Stimulated activated memory B cell treated with anti-CD40 and anti-IgM and Interleukin-4, amounts not matched to agents 10 μg/mL and 1 μg/mL and 100 μg/mL, for 72 hours (primary cell): ENCODE measurements at regions not wholly inside any gene's neighbourhood (a gene's known extent, or its start where the extent isn't known, plus 50 kb on each side); places are given as distances from the start of the nearest gene placed in this dataset.

Experiments used
- ATAC-seq: fragments of 150-1000 bp; cut with Tn5 transposase; 2 replicates; pipeline ENCODE4 v1.10.0; 2021
- H3K27ac Mint-ChIP-seq: one replicate; pipeline ENCODE4 v1.8.0; 2022; ENCODE audit warnings: mild to moderate bottlenecking, mixed read lengths
- H3K27me3 Mint-ChIP-seq: one replicate; pipeline ENCODE4 v1.8.0; 2022; ENCODE audit warnings: mixed read lengths
- H3K36me3 Mint-ChIP-seq: one replicate; pipeline ENCODE4 v1.8.0; 2022; ENCODE audit warnings: mixed read lengths
- H3K4me1 Mint-ChIP-seq: one replicate; pipeline ENCODE4 v1.8.0; 2022; ENCODE audit warnings: mixed read lengths
- H3K4me3 Mint-ChIP-seq: one replicate; pipeline ENCODE4 v1.8.0; 2022; ENCODE audit warnings: mild to moderate bottlenecking, moderate library complexity, mixed read lengths
- H3K9me3 Mint-ChIP-seq: one replicate; pipeline ENCODE4 v1.8.0; 2022; ENCODE audit warnings: mixed read lengths

GRCh38 chr1:58144698-58145270, 401.7 kb downstream of the OMA1 start:
- Mint-ChIP-seq H3K4me1 (no peaks in the 10 kb centered on the region), H3K27ac (no peak overlapping the region), H3K27me3 (no peaks in the 10 kb centered on the region), H3K36me3 (no peaks in the 10 kb centered on the region), H3K4me3 (no peak overlapping the region), H3K9me3 (peaks cover 10% of the 10 kb centered on the region)
- no peak for ATAC-seq

- no peaks in the 10 kb centered on the region for H3K4me1 Mint-ChIP-seq
- no peak overlapping the region for H3K4me3 Mint-ChIP-seq
- no peaks in the 10 kb centered on the region for H3K36me3 Mint-ChIP-seq
- peaks cover 12% of the 10 kb centered on the region for H3K9me3 Mint-ChIP-seq
- ATAC-seq: no peak
- no peak overlapping the region for H3K27ac Mint-ChIP-seq
- no peaks in the 10 kb centered on the region for H3K27me3 Mint-ChIP-seq
Observed at GRCh38 chr1:58143972-58144697, 402.4 kb downstream of the OMA1 start.

DNA sequence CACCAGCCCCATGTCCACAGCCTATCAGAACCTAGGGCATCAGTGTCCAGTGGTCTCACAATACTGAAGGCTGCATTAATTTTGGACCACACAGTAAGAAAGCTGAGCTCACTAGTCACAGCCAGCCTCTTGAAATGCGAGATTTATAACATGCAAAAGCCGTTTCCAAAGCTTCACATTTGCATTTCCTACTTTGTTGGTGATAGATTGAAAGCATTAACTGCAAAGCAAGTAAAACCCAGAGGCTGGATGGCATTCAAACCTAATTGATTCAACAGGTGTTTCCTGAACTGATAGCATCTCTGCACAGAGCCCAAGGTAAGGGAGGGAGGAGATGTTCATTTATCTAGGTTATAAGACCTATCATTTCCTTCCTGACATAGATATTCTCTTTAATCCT, 410.1 kb downstream of the OMA1 start:
- no peak for ATAC-seq
- Mint-ChIP-seq H3K27me3 (no peaks in the 10 kb centered on the region), H3K4me3 (no peak overlapping the region), H3K4me1 (no peaks in the 10 kb centered on the region), H3K9me3 (peaks cover 22% of the 10 kb centered on the region), H3K36me3 (peaks cover 5% of the 10 kb centered on the region), H3K27ac (no peak overlapping the region)

- H3K36me3 Mint-ChIP-seq: peaks cover 5% of the 10 kb centered on the region
- no peak overlapping the region for H3K27ac Mint-ChIP-seq
- H3K4me1 Mint-ChIP-seq: no peaks in the 10 kb centered on the region
- H3K4me3 Mint-ChIP-seq: no peak overlapping the region
- no peaks in the 10 kb centered on the region for H3K27me3 Mint-ChIP-seq
- ATAC-seq: no peak
- H3K9me3 Mint-ChIP-seq: peaks cover 19% of the 10 kb centered on the region
Observed at GRCh38 chr1:58135821-58136321, 410.7 kb downstream of the OMA1 start.

DNA sequence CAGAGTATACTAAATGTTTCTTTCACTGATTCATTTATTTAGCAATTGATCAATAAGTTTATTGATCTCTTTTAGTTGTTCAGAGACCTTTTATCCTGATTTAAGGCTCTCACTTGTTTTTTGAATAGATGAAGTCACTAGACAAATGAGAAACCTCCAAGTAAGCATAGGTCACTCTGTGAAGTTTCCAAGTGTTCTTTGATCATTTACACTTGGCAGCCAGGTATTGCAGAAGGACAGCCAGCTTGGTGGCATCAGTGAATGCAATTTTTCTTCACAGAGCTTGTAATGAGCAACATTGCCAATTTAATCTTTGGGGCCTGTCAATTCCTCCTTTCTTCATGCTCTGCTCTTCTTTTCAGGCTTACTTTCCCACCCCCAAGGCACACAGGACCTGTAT, 413.0 kb downstream of the OMA1 start:
- no peak for ATAC-seq
- Mint-ChIP-seq H3K4me1 (no peaks in the 10 kb centered on the region), H3K4me3 (no peak overlapping the region), H3K36me3 (peaks cover 5% of the 10 kb centered on the region), H3K27ac (no peak overlapping the region), H3K9me3 (peaks cover 12% of the 10 kb centered on the region), H3K27me3 (no peaks in the 10 kb centered on the region)

GRCh38 chr1:58123051-58123450, 423.5 kb downstream of the OMA1 start:
- Mint-ChIP-seq H3K27me3 (no peaks in the 10 kb centered on the region), H3K9me3 (no peaks in the 10 kb centered on the region), H3K4me1 (no peaks in the 10 kb centered on the region), H3K4me3 (no peak overlapping the region), H3K27ac (no peak overlapping the region), H3K36me3 (no peaks in the 10 kb centered on the region)
- ATAC-seq: peak; percentile 48

DNA sequence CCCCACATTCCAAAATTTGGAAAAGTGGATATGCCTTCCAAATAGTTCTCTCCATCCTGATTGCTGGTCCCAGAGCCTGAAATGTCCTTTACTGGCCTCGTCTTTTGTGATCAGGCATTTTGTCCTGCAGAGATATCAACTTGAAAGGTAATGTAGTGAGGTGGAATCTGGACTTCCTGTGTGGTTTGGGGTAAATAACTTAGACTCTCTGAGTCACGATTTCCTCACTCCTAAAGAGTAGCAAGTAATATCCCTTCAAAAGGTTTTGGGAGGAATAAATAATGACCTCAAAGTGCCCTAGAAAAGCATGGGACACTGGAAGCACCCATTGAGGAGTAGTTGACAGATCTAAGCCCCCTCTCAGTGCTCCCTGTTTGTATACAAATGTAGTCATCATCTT, 426.6 kb downstream of the OMA1 start:
- Mint-ChIP-seq H3K36me3 (no peaks in the 10 kb centered on the region), H3K4me3 (no peak overlapping the region), H3K4me1 (no peaks in the 10 kb centered on the region), H3K27ac (no peak overlapping the region), H3K27me3 (no peaks in the 10 kb centered on the region), H3K9me3 (no peaks in the 10 kb centered on the region)
- ATAC-seq: no peak

DNA sequence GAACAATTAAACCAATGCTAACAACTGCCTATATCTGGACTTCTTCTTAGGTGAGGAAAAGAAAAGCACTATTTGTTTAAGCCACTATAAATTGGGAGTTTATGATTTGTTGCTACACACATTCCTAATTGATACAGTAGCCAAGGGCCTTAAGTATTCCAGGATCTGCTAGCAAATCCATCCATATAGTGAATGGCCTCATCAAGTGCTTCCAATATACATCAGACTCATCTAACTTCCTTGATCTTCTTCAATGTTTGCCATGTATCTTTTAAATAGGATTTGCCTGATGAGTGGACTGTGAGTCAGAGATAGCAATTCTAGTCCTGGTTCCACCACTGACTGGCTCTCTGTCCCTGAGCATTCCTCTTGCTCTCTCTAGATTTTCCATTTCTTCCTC, 430.2 kb downstream of the OMA1 start:
- H3K9me3 Mint-ChIP-seq: peaks cover 3% of the 10 kb centered on the region

GRCh38 chr1:58109646-58110200, 436.8 kb downstream of the OMA1 start:
- H3K27ac Mint-ChIP-seq: no peak overlapping the region

More for the DNA sequence above, 430.2 kb downstream of the OMA1 start:
- peaks cover 4% of the 10 kb centered on the region for H3K36me3 Mint-ChIP-seq
- ATAC-seq: no peak
- no peaks in the 10 kb centered on the region for H3K4me1 Mint-ChIP-seq
- no peak overlapping the region for H3K27ac Mint-ChIP-seq
- H3K4me3 Mint-ChIP-seq: no peak overlapping the region
- peaks cover 9% of the 10 kb centered on the region for H3K27me3 Mint-ChIP-seq

DNA sequence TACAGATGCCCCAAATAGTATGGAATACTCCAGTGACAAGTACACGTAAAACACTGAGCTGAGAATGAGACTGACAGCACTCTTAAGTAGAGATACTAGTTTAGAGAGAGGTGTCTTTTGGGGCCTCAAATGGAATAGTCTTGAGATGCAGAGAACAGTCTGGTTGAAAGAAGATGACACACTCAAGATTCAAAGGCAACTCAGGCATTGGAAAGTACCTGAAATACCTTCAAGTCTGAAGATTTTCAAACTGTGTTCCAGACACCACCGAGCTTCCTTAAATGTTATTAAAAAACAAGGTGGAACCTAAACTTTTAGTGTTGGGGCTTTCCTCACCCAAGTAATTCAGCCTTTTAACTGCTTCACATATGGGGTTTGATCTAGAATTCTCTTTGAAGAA, 437.7 kb downstream of the OMA1 start:
- Mint-ChIP-seq H3K4me1 (peaks cover 43% of the 10 kb centered on the region), H3K27ac (peak overlapping the region; percentile 67)

More at GRCh38 chr1:58109646-58110200, 436.8 kb downstream of the OMA1 start:
- Mint-ChIP-seq H3K4me1 (peaks cover 36% of the 10 kb centered on the region), H3K4me3 (no peak overlapping the region), H3K27me3 (peaks cover 9% of the 10 kb centered on the region), H3K9me3 (peaks cover 2% of the 10 kb centered on the region), H3K36me3 (peaks cover 4% of the 10 kb centered on the region)
- no peak for ATAC-seq

GRCh38 chr1:58107943-58108342, 438.6 kb downstream of the OMA1 start:
- Mint-ChIP-seq H3K27ac (peak overlapping the region; percentile 69), H3K4me3 (no peak overlapping the region), H3K36me3 (peaks cover 3% of the 10 kb centered on the region), H3K27me3 (peaks cover 4% of the 10 kb centered on the region), H3K9me3 (no peaks in the 10 kb centered on the region), H3K4me1 (peaks cover 45% of the 10 kb centered on the region)
- no peak for ATAC-seq

More for the DNA sequence above, 437.7 kb downstream of the OMA1 start:
- Mint-ChIP-seq H3K27me3 (peaks cover 9% of the 10 kb centered on the region), H3K4me3 (no peak overlapping the region), H3K9me3 (no peaks in the 10 kb centered on the region), H3K36me3 (peaks cover 4% of the 10 kb centered on the region)
- ATAC-seq: peak; percentile 13

DNA sequence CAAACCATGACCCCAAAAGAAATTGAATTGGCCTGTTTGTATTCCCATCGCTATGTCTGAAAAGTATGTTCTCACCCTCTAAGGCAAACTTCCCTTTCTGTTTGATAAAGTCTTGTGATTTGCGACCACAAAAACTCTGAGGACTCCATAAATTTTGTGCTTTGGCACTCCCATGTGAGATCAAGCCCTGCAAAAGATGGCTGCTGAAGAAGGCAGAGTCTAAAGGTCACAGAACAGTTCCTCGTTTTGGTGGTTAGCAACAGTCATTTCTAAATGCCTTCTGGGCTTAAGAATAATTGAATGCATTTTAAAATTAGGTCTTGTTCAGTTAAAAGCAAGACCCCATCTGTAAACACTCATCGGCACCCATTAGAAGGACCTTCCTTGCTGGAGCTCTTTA, 441.6 kb downstream of the OMA1 start:
- peak; percentile 86 for ATAC-seq
- no peaks in the 10 kb centered on the region for H3K36me3 Mint-ChIP-seq
- H3K27me3 Mint-ChIP-seq: no peaks in the 10 kb centered on the region
- no peaks in the 10 kb centered on the region for H3K9me3 Mint-ChIP-seq
- peaks cover 45% of the 10 kb centered on the region for H3K4me1 Mint-ChIP-seq
- H3K27ac Mint-ChIP-seq: peak overlapping the region; percentile 57
- H3K4me3 Mint-ChIP-seq: peak overlapping the region; percentile 36

- Mint-ChIP-seq H3K36me3 (no peaks in the 10 kb centered on the region), H3K4me3 (no peak overlapping the region), H3K9me3 (no peaks in the 10 kb centered on the region), H3K27me3 (no peaks in the 10 kb centered on the region), H3K4me1 (no peaks in the 10 kb centered on the region), H3K27ac (no peak overlapping the region)
- ATAC-seq: no peak
Observed at GRCh38 chr1:58096714-58097113, 449.8 kb downstream of the OMA1 start.

- no peak overlapping the region for H3K4me3 Mint-ChIP-seq
- no peak overlapping the region for H3K27ac Mint-ChIP-seq
- no peak for ATAC-seq
Observed at GRCh38 chr1:58095183-58095582, 451.3 kb downstream of the OMA1 start.

GRCh38 chr1:58094221-58094620, 452.3 kb downstream of the OMA1 start:
- Mint-ChIP-seq H3K36me3 (no peaks in the 10 kb centered on the region), H3K27me3 (no peaks in the 10 kb centered on the region), H3K4me1 (no peaks in the 10 kb centered on the region), H3K27ac (no peak overlapping the region), H3K9me3 (no peaks in the 10 kb centered on the region), H3K4me3 (no peak overlapping the region)
- no peak for ATAC-seq

More at GRCh38 chr1:58095183-58095582, 451.3 kb downstream of the OMA1 start:
- no peaks in the 10 kb centered on the region for H3K36me3 Mint-ChIP-seq
- H3K9me3 Mint-ChIP-seq: no peaks in the 10 kb centered on the region
- H3K27me3 Mint-ChIP-seq: no peaks in the 10 kb centered on the region
- H3K4me1 Mint-ChIP-seq: no peaks in the 10 kb centered on the region

GRCh38 chr1:58090640-58091039, 455.9 kb downstream of the OMA1 start:
- H3K4me1 Mint-ChIP-seq: no peaks in the 10 kb centered on the region
- no peak overlapping the region for H3K27ac Mint-ChIP-seq
- H3K4me3 Mint-ChIP-seq: no peak overlapping the region
- no peaks in the 10 kb centered on the region for H3K27me3 Mint-ChIP-seq
- H3K36me3 Mint-ChIP-seq: no peaks in the 10 kb centered on the region
- ATAC-seq: no peak
- H3K9me3 Mint-ChIP-seq: no peaks in the 10 kb centered on the region
